SK-N-DZ (cell line): ENCODE measurements at regions not wholly inside any gene's neighbourhood (a gene's known extent, or its start where the extent isn't known, plus 50 kb on each side); places are given as distances from the start of the nearest gene placed in this dataset.

Experiments
- DNase-seq: peaks from one replicate; pipeline ENCODE4 v3.0.0-alpha.2; 2015; ENCODE audit warnings: low spot score

GRCh38 chr9:671997-672396 lies 169.5 kb upstream of the DMRT1 start:
- DNase-seq, result no peak

GRCh38 chr9:672851-673250 lies 168.6 kb upstream of the DMRT1 start:
- DNase-seq, result no peak

DNA sequence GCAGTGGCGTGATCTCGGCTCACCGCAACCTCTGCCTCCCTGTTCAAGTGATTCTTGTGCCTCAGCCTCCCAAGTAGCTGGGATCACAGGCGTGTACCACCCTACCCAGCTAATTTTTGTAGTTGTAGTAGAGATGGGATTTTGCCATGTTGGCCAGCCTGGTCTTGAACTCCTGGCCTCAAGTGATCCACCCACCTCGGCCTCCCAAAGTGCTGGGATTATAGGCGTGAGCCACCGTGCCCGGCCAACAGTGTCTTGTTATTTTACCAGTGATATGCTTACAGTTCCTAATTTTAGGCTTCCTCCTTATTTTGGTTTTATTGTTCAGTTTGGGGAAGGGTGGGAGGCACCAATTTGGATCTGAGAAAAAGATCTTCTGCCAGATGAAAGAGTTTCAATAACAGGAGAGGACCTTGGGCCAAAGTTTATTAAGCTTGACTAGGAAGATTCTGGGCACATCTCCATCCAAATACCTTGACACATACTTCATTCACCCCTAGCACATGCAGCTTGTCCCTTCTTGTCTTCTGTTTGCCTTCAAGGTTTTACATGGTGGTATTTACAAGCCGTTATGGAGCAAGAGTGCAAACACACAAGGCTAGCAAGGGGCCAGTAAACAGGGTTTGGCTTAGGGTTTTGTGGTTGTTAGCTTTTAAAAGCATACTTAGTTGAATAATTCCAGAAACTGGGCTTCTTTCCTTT lies 168.1 kb upstream of the DMRT1 start:
- no peak for DNase-seq

- DNase-seq, result no peak
Observed at GRCh38 chr9:673966-674526, 167.5 kb upstream of the DMRT1 start.

DNA sequence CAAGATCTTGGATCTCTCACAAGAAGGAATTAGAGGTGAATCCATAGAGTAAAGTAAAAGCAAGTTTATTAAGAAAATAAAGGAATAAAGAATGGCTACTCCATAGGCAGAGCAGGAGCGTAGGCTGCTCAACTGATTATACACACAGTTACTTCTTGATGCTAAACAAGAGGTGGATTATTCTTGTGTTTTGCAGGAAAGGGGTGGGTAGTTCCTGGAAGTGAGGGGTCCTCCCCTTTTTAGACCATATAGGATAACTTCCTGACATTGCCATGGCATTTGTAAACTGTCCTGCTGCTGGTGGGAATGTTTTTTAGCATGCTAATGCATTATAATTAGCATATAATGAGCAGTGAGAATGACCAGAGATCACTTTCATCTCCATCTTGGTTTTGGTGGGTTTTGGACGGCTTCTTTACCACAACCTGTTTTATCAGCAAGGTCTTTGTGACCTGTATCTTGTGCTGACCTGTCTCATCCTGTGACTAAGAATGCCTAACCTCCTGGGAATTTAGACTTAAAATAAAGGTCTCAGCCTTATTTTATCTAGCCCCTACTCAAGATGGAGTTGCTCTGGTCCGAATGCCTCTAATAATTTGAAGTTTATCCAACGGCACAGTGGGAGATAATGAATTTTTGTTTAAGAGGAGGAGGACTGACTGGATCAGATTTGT lies 165.7 kb upstream of the DMRT1 start:
- no peak for DNase-seq

DNA sequence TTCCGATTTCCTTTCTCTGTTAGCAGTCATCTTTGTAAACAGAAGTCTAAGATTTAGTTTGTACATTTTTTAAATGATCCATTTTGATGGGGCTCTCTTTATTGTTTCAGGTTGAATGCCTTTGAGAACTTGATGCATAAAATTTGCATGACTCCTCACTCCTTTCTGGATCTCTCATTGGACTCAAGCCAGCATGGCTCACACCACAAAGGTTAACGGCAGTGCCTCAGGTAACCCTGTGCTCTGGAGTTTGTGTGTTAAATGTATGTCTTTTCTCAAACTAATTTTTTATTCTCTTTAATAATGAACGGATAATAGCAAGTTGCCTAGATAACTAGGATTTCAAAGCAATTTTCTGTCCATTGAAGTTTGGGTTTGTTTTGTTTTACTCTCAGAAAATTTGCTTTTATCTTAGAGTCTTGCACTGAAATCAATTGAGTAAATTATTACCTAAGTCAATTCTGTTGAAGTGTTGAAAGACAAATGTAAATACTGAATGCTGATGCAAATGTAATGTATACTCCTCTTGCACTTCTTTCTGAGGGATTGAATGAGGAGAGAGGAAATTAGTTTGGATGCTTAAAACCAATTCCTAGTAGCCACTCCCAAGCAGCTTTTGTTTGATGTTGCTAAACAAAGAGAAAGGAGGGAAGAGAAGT lies 164.6 kb upstream of the DMRT1 start:
- no peak for DNase-seq

GRCh38 chr9:677461-678097 lies 163.9 kb upstream of the DMRT1 start:
- DNase-seq, result no peak

DNA sequence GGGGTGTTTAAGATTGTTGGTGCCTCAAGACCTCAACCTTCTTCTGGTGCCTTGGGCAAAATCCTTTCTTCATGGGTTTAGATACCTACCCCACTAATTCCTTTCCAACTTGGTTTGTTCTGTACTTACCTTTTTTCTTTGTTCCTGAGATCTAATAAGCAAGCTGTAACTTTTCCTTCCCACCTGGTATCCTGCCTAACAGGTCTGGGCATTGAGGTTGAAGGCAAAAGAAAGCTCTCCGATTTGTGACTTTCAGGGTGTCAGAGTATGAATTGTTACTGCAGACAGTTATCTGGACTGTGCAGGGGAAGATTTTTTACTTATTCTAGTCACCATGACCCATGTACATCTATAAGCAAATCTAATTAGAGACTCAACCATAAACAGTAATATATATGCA lies 162.6 kb upstream of the DMRT1 start:
- no peak for DNase-seq

DNA sequence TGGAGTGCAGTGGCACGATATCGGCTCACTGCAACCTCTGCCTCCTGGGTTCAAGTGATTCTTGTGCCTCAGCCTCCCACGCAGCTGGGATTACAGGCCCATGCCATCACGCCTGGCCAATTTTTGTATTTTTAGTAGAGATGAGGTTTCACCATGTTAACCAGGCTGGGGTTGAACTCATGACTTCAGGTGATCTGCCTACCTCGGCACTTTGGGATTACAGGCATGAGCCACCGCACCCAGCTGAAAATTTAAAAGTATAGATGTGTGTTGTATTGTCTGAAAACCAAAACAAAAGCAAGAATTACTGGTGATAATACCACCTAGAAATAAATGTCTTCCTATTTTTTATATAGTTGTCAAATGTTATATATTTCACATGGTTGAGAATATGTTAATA lies 162.0 kb upstream of the DMRT1 start:
- no peak for DNase-seq

- no peak for DNase-seq
Observed at GRCh38 chr9:680106-680505, 161.4 kb upstream of the DMRT1 start.

GRCh38 chr9:682633-683508 lies 158.6 kb upstream of the DMRT1 start:
- no peak for DNase-seq

DNA sequence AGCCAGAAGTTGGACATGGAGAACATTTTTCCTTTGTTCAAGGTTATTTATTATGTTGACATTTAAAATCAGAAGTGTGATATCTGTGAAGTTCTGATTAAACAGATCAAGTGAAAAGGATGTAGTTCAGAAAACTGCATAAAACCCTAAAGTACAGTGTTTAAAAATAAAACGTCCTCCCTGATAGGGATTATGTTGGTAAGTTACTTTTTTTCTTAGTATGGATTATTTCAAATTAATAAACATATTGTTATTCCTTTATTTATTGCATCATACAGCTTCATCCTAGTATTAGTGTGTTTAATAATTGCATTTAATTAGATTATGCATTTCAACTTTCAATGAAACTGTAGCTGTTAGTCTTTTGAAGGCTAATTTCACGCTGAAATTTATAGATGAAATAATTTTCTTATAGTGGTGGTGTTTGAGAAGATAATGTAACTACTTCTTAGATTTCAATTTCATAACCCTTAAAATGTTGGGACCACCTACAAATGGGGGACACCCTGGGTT lies 157.9 kb upstream of the DMRT1 start:
- no peak for DNase-seq

GRCh38 chr9:684054-684890 lies 157.2 kb upstream of the DMRT1 start:
- DNase-seq, result no peak

GRCh38 chr9:684941-685340 lies 156.6 kb upstream of the DMRT1 start:
- DNase-seq, result no peak

DNA sequence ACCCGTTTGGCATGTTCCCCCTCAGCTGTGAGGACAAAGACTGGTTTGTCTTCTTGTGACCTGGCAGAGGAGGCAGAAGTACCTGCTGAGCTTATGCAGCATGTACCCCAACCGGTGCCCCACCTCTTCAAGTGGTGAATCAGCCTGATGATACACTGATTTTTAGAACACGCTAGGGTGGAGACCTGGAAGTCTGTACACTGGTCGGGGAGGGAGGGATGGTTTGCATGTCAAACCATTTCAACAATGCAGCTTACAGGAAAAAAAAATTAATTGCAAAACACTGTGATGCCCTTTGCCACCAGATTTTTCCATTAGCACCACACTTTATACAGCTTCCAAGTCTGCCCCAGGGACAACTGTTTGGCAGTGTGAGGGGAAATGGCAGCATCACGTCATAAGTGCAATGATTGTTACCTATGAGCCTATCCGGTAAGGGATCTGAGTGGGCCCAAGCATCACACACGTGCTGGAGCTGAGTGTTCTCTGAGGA lies 155.1 kb upstream of the DMRT1 start:
- no peak for DNase-seq

DNA sequence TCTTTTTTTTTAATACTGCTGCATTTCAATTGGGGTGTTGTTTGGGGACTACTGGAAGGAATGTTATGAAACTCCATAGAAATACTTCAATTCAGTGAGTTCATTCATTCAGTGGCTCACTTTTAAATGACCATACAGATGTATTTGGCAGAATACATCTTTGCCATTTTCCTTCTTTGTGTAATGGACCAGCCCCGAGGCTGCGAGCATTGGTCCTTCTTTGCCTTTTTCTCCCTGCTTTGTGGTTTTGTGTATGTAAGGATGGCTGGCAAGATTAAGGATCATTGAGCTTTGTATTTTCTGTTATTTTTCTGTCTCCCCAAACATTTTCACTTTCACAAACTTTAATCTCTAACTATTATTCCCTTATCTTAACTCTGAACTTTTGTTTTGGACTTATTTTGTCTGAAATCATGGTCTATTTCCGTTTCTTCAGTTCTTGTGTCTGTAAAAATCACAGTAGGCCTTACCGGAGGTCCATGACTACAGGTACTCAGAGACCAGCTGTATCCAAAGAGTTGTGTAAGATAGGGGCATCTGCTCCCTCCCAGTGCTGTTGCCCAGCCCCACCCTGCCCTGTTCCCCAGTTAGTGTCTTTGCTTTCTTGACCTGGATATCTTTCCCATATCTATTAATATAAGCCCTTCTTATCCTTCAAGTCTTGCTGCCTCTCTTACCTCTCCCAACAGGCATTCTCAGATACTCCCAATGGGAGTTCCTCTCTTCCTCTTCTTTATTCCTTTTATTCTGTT lies 154.3 kb upstream of the DMRT1 start:
- DNase-seq, result no peak

DNA sequence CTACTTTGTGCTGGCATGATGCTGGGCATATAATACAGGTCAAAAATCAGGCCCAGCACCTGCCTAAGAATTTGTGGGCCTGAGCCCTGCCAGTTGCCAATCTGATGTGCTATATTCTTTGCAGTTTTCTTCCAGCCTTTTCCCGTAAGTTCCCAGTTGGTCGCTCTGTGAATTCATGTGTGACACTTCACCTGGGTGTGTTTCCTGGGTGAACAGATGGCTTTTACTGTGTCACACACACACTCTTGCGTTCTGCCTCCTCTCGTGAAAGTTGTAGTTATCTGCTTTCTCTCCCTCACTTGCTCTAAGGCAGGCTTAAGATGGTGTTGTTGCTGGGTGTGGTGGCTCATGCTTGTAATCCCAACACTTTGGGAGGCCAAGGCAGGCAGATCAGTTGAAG lies 153.5 kb upstream of the DMRT1 start:
- DNase-seq, result no peak

GRCh38 chr9:690517-691111 lies 150.9 kb upstream of the DMRT1 start:
- DNase-seq, result no peak
